Mucosa of rectum (tissue), 2 donors: ENCODE measurements at regions not wholly inside any gene's neighbourhood (a gene's known extent, or its start where the extent isn't known, plus 50 kb on each side); places are given as distances from the start of the nearest gene placed in this dataset.

Experiments
- H3K27ac ChIP-seq, 2 donors: one replicate each; pipeline ENCODE4 v1.7.0; 2013; ENCODE audit warnings: inconsistent platforms in 2 of 2, low read depth in 2 of 2, low read length in 2 of 2
- H3K27me3 ChIP-seq, 2 donors: one replicate each; pipeline ENCODE4 v1.7.0; 2013; ENCODE audit warnings: low read length in 2 of 2; ENCODE audit not compliant: control insufficient read depth in 2 of 2, insufficient read depth in 2 of 2
- H3K36me3 ChIP-seq, 2 donors: one replicate each; pipeline ENCODE4 v1.7.0; 2013; ENCODE audit warnings: low read length in 2 of 2; ENCODE audit not compliant: control insufficient read depth in 2 of 2, insufficient read depth in 2 of 2
- H3K4me1 ChIP-seq, 2 donors: one replicate each; pipeline ENCODE4 v1.7.0; 2013; ENCODE audit warnings: low read length in 2 of 2, mild to moderate bottlenecking in 1 of 2; ENCODE audit not compliant: control insufficient read depth in 2 of 2, insufficient read depth in 2 of 2
- H3K4me3 ChIP-seq, 2 donors: one replicate each; pipeline ENCODE4 v1.7.0; 2013; ENCODE audit warnings: low read length in 2 of 2
- H3K9ac ChIP-seq, 2 donors: one replicate each; pipeline ENCODE4 v1.7.0; 2013; ENCODE audit warnings: low read length in 2 of 2, low read depth in 1 of 2, mild to moderate bottlenecking in 1 of 2
- H3K9me3 ChIP-seq, 2 donors: one replicate each; pipeline ENCODE4 v1.7.0; 2013; ENCODE audit warnings: low read length in 2 of 2; ENCODE audit not compliant: control insufficient read depth in 2 of 2
- donor health status: healthy.
- donor health status: Normal muscosa, but diverticular disease.

GRCh38 chr5:39502704-39503103, 77.9 kb upstream of the DAB2 start:
- Histone ChIP-seq H3K4me1 (peaks cover 2 to 6% of the 10 kb centered on the region in 2 donors), H3K36me3 (no peaks in the 10 kb centered on the region), H3K9ac (no peak overlapping the region), H3K27me3 (no peaks in the 10 kb centered on the region), H3K27ac (peak overlapping the region; percentile 42 to 48), H3K9me3 (no peaks in the 10 kb centered on the region), H3K4me3 (no peak overlapping the region)

- Histone ChIP-seq H3K4me3 (no peak overlapping the region), H3K9ac (no peak overlapping the region), H3K9me3 (no peaks in the 10 kb centered on the region), H3K36me3 (no peaks in the 10 kb centered on the region), H3K27me3 (no peaks in the 10 kb centered on the region), H3K4me1 (peaks cover 2 to 6% of the 10 kb centered on the region in 2 donors), H3K27ac (no peak overlapping the region)
Measured at GRCh38 chr5:39501397-39501796, 76.6 kb upstream of the DAB2 start.

- Histone ChIP-seq H3K27ac (no peak overlapping the region), H3K4me3 (no peak overlapping the region), H3K4me1 (peaks cover 2 to 6% of the 10 kb centered on the region in 2 donors)
Measured at GRCh38 chr5:39500551-39501175, 75.9 kb upstream of the DAB2 start.

GRCh38 chr5:39498278-39498952, 73.6 kb upstream of the DAB2 start:
- H3K4me1 ChIP-seq, result peaks cover 2 to 6% of the 10 kb centered on the region in 2 donors
- H3K36me3 ChIP-seq, result no peaks in the 10 kb centered on the region
- H3K27me3 ChIP-seq, result no peaks in the 10 kb centered on the region
- H3K9ac ChIP-seq, result no peak overlapping the region
- no peaks in the 10 kb centered on the region for H3K9me3 ChIP-seq
- no peak overlapping the region for H3K27ac ChIP-seq
- no peak overlapping the region for H3K4me3 ChIP-seq

More at GRCh38 chr5:39500551-39501175, 75.9 kb upstream of the DAB2 start:
- Histone ChIP-seq H3K36me3 (no peaks in the 10 kb centered on the region), H3K9me3 (no peaks in the 10 kb centered on the region), H3K27me3 (no peaks in the 10 kb centered on the region), H3K9ac (no peak overlapping the region)

- H3K9me3 ChIP-seq, result no peaks in the 10 kb centered on the region
- H3K9ac ChIP-seq, result no peak overlapping the region
- no peaks in the 10 kb centered on the region for H3K36me3 ChIP-seq
- no peak overlapping the region for H3K27ac ChIP-seq
- peaks cover 0 to 2% of the 10 kb centered on the region in 2 donors for H3K4me1 ChIP-seq
- H3K27me3 ChIP-seq, result no peaks in the 10 kb centered on the region
- no peak overlapping the region for H3K4me3 ChIP-seq
Measured at GRCh38 chr5:39497322-39497721, 72.5 kb upstream of the DAB2 start.

GRCh38 chr5:39495227-39495626, 70.4 kb upstream of the DAB2 start:
- no peaks in the 10 kb centered on the region for H3K36me3 ChIP-seq
- peaks cover 0 to 6% of the 10 kb centered on the region in 2 donors for H3K9me3 ChIP-seq
- no peaks in the 10 kb centered on the region for H3K4me1 ChIP-seq
- no peaks in the 10 kb centered on the region for H3K27me3 ChIP-seq
- H3K9ac ChIP-seq, result no peak overlapping the region
- no peak overlapping the region for H3K27ac ChIP-seq
- no peak overlapping the region for H3K4me3 ChIP-seq

GRCh38 chr5:39494534-39494933, 69.8 kb upstream of the DAB2 start:
- H3K27ac ChIP-seq, result peak overlapping the region in 1 of 2 donors; percentile 14
- H3K27me3 ChIP-seq, result no peaks in the 10 kb centered on the region
- H3K9ac ChIP-seq, result no peak overlapping the region
- no peaks in the 10 kb centered on the region for H3K4me1 ChIP-seq
- H3K4me3 ChIP-seq, result no peak overlapping the region
- H3K9me3 ChIP-seq, result peaks cover 0 to 6% of the 10 kb centered on the region in 2 donors
- no peaks in the 10 kb centered on the region for H3K36me3 ChIP-seq

GRCh38 chr5:39494107-39494510, 69.3 kb upstream of the DAB2 start:
- Histone ChIP-seq H3K27me3 (no peaks in the 10 kb centered on the region), H3K4me3 (no peak overlapping the region), H3K4me1 (no peaks in the 10 kb centered on the region), H3K27ac (peak overlapping the region in 1 of 2 donors; percentile 14), H3K36me3 (no peaks in the 10 kb centered on the region), H3K9ac (no peak overlapping the region), H3K9me3 (peaks cover 0 to 6% of the 10 kb centered on the region in 2 donors)

GRCh38 chr5:39491210-39491609, 66.4 kb upstream of the DAB2 start:
- Histone ChIP-seq H3K4me1 (no peaks in the 10 kb centered on the region), H3K36me3 (no peaks in the 10 kb centered on the region), H3K9me3 (peaks cover 0 to 6% of the 10 kb centered on the region in 2 donors), H3K4me3 (no peak overlapping the region), H3K9ac (no peak overlapping the region), H3K27me3 (no peaks in the 10 kb centered on the region), H3K27ac (no peak overlapping the region)

- Histone ChIP-seq H3K27ac (no peak overlapping the region), H3K4me1 (no peaks in the 10 kb centered on the region), H3K36me3 (no peaks in the 10 kb centered on the region), H3K4me3 (no peak overlapping the region), H3K9me3 (peaks cover 0 to 6% of the 10 kb centered on the region in 2 donors), H3K9ac (no peak overlapping the region), H3K27me3 (no peaks in the 10 kb centered on the region)
Measured at GRCh38 chr5:39489263-39489662, 64.5 kb upstream of the DAB2 start.
